ENCODE measurements at regions not wholly inside any gene's neighbourhood (a gene's known extent, or its start where the extent isn't known, plus 50 kb on each side); places are given as distances from the start of the nearest gene placed in this dataset.

- DNase-seq: no peak
Measured at GRCh38 chr10:81027706-81028105, 490.0 kb downstream of the SH2D4B start.

- DNase-seq: no peak
Measured at GRCh38 chr10:81031774-81032173, 494.1 kb downstream of the SH2D4B start.

- DNase-seq: no peak
Measured at GRCh38 chr10:81034383-81034782, 496.7 kb downstream of the SH2D4B start.

GRCh38 chr10:81036257-81036656 is 498.6 kb downstream of the SH2D4B start:
- no peak for DNase-seq

GRCh38 chr10:81040031-81040430 is 502.3 kb downstream of the SH2D4B start:
- no peak for DNase-seq

- DNase-seq: no peak
Measured at GRCh38 chr10:81040940-81041339, 503.2 kb downstream of the SH2D4B start.

- no peak for DNase-seq
Measured at GRCh38 chr10:81042647-81043046, 504.9 kb downstream of the SH2D4B start.

GRCh38 chr10:81065474-81065873 is 527.8 kb downstream of the SH2D4B start:
- DNase-seq: no peak

GRCh38 chr10:81068460-81068859 is 530.8 kb downstream of the SH2D4B start:
- no peak for DNase-seq

- no peak for DNase-seq
Measured at GRCh38 chr10:81071087-81071796, 533.5 kb downstream of the SH2D4B start.

- no peak for DNase-seq
Measured at GRCh38 chr10:81073155-81073554, 535.5 kb downstream of the SH2D4B start.

GRCh38 chr10:81081887-81082620 is 544.4 kb downstream of the SH2D4B start:
- no peak for DNase-seq

- no peak for DNase-seq
Measured at GRCh38 chr10:81082621-81083376, 545.1 kb downstream of the SH2D4B start.

GRCh38 chr10:81093056-81093455 is 555.4 kb downstream of the SH2D4B start:
- DNase-seq: no peak

- no peak for DNase-seq
Measured at GRCh38 chr10:81095238-81095637, 557.5 kb downstream of the SH2D4B start.

- no peak for DNase-seq
Measured at GRCh38 chr10:81096558-81096957, 558.9 kb downstream of the SH2D4B start.

- no peak for DNase-seq
Measured at GRCh38 chr10:81101062-81101461, 563.4 kb downstream of the SH2D4B start.

- DNase-seq: no peak
Measured at GRCh38 chr10:81104494-81104893, 566.8 kb downstream of the SH2D4B start.

- DNase-seq: no peak
Measured at GRCh38 chr10:81108516-81109199, 571.0 kb downstream of the SH2D4B start.

- no peak for DNase-seq
Measured at GRCh38 chr10:81109200-81109752, 571.6 kb downstream of the SH2D4B start.

GRCh38 chr10:81116201-81116600 is 578.5 kb downstream of the SH2D4B start:
- no peak for DNase-seq

GRCh38 chr10:81116990-81117389 is 579.3 kb downstream of the SH2D4B start:
- no peak for DNase-seq

GRCh38 chr10:81127931-81128330 is 590.2 kb downstream of the SH2D4B start:
- DNase-seq: no peak
